Lung (tissue), 11 donors: ENCODE measurements at regions not wholly inside any gene's neighbourhood (a gene's known extent, or its start where the extent isn't known, plus 50 kb on each side); places are given as distances from the start of the nearest gene placed in this dataset.
A peak's percentile ranks its signal among the peaks of the same experiment; 100 is the strongest.

ENCODE experiments used
- ATAC-seq: fragments of 200-7000 bp; cut with Tn5 transposase; one replicate; pipeline ENCODE4 v1.9.1; 2020; ENCODE audit warnings: moderate number of reproducible peaks; ENCODE audit not compliant: insufficient read depth, low FRiP score
- DNase-seq, 3 donors: peaks; one replicate each; pipeline ENCODE4 v3.0.0-alpha.2; 2013 to 2017
- H3K27ac ChIP-seq, 2 donors: one replicate each; pipeline ENCODE4 v1.5.1; 2013; ENCODE audit warnings: mild to moderate bottlenecking in 2 of 2, moderate library complexity in 2 of 2, control low read depth in 1 of 2, inconsistent platforms in 1 of 2, low read depth in 1 of 2, low read length in 1 of 2
- H3K27me3 ChIP-seq, 3 donors: one replicate each; pipeline ENCODE4 v1.5.1; 2013; ENCODE audit warnings: low read length in 2 of 3; ENCODE audit not compliant: control insufficient read depth in 3 of 3, insufficient read depth in 3 of 3
- H3K36me3 ChIP-seq, 4 donors: one replicate each; pipeline ENCODE4 v1.5.1; 2013; ENCODE audit warnings: low read length in 4 of 4, mild to moderate bottlenecking in 1 of 4, moderate library complexity in 1 of 4; ENCODE audit not compliant: control insufficient read depth in 4 of 4, insufficient read depth in 4 of 4
- H3K4me1 ChIP-seq, 5 donors: one replicate each; pipeline ENCODE4 v1.5.1; 2013; ENCODE audit warnings: low read length in 5 of 5, mild to moderate bottlenecking in 2 of 5, moderate library complexity in 1 of 5; ENCODE audit not compliant: control insufficient read depth in 5 of 5, insufficient read depth in 5 of 5
- H3K4me3 ChIP-seq: one replicate; pipeline ENCODE4 v1.5.1; 2013; ENCODE audit warnings: mild to moderate bottlenecking, control low read depth, moderate library complexity
- H3K9ac ChIP-seq, 2 donors: one replicate each; pipeline ENCODE4 v1.5.1; 2013; ENCODE audit warnings: low read length in 2 of 2, control low read depth in 1 of 2; ENCODE audit not compliant: insufficient read depth in 1 of 2
- H3K9me3 ChIP-seq, 4 donors: one replicate each; pipeline ENCODE4 v1.5.1; 2013; ENCODE audit warnings: low read length in 3 of 4, mild to moderate bottlenecking in 1 of 4, moderate library complexity in 1 of 4; ENCODE audit not compliant: control insufficient read depth in 4 of 4, insufficient read depth in 3 of 4
- CTCF ChIP-seq: IDR thresholded peaks from 2 replicates; pipeline ENCODE4 v1.5.1; 2012; ENCODE audit warnings: mild to moderate bottlenecking; ENCODE audit errors: control extremely low read depth, extremely low read depth
- WGBS, 2 donors: extraction: QIAGEN DNeasy Blood & Tissue Kit; methylation state at CpG; one replicate each; pipeline ENCODE4 v1.1.7; 2013; 5-methylcytosine and 5-hydroxymethylcytosine counted together
- donor health status: control.
- donor health status: control.
- donor health status: Bipolar disorder and iron deficiency.
- donor health status: healthy.
- donor health status: DM: yes; HTN: yes; CAD: no.

GRCh38 chr11:134468081-134468668 lies 56.1 kb upstream of the B3GAT1 start:
- no peak for DNase-seq
- Histone ChIP-seq H3K36me3 (no peaks in the 10 kb centered on the region), H3K27ac (no peak overlapping the region), H3K4me3 (no peak overlapping the region), H3K4me1 (peaks cover 0 to 2% (median 0%) of the 10 kb centered on the region in 5 donors), H3K27me3 (peaks cover 0 to 18% (median 15%) of the 10 kb centered on the region in 3 donors), H3K9me3 (peaks cover 0 to 4% (median 0%) of the 10 kb centered on the region in 4 donors), H3K9ac (no peak overlapping the region)
- WGBS, 2 donors, result 86 to 89% methylated on average over 10 of the region's 10 CpGs
- ATAC-seq, result no peak
- TF ChIP-seq CTCF, result no peak

- Histone ChIP-seq H3K4me3 (no peak overlapping the region), H3K27ac (no peak overlapping the region), H3K4me1 (peaks cover 0 to 2% (median 0%) of the 10 kb centered on the region in 5 donors), H3K9ac (no peak overlapping the region), H3K36me3 (no peaks in the 10 kb centered on the region), H3K9me3 (peaks cover 0 to 2% (median 0%) of the 10 kb centered on the region in 4 donors), H3K27me3 (peaks cover 0 to 18% (median 15%) of the 10 kb centered on the region in 3 donors)
- TF ChIP-seq CTCF, result no peak
- ATAC-seq (no peak), DNase-seq (peak; percentile 26 to 37 (median 29))
- 61 to 73% methylated on average over 20 of the region's 20 CpGs for WGBS, 2 donors
Measured at GRCh38 chr11:134466610-134467567, 54.8 kb upstream of the B3GAT1 start.

GRCh38 chr11:134466156-134466555 lies 54.1 kb upstream of the B3GAT1 start:
- TF ChIP-seq CTCF, result no peak
- H3K36me3 ChIP-seq, result no peaks in the 10 kb centered on the region
- peaks cover 0 to 2% (median 0%) of the 10 kb centered on the region in 5 donors for H3K4me1 ChIP-seq
- no peak overlapping the region for H3K4me3 ChIP-seq
- no peak for ATAC-seq
- WGBS, 2 donors, result 6 to 10% methylated on average over 15 of the region's 15 CpGs
- DNase-seq, result peak in 1 of 3 donors; percentile 17
- H3K9ac ChIP-seq, result no peak overlapping the region
- no peak overlapping the region for H3K27ac ChIP-seq
- peaks cover 0 to 2% (median 0%) of the 10 kb centered on the region in 4 donors for H3K9me3 ChIP-seq
- peaks cover 0 to 15% (median 12%) of the 10 kb centered on the region in 3 donors for H3K27me3 ChIP-seq
